ENCODE measurements at regions not wholly inside any gene's neighbourhood (a gene's known extent, or its start where the extent isn't known, plus 50 kb on each side); places are given as distances from the start of the nearest gene placed in this dataset.

DNA sequence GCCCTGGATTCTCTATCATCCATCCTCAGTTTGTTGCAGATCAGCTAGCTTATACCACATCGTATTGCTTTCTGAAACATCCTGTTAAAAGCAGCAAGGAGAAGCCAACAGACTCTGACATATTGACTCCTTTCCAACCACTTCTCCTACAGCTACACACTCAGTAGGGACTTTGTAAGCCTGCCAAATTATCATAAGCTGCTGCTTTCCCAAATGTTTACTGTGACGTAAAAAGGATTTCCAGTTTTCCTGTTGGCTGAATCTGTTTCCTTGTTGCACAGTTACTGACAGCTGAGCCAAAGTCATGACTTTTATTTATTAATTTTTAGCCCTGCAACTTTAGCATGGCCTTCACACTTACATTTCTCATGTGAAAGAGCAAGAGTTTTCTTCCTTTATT is 294.3 kb downstream of the KCNJ3 start:
- no peaks in the 10 kb centered on the region for H3K36me3 Mint-ChIP-seq (ENCODE audit: low read depth)
- TF ChIP-seq, protein P1, sequence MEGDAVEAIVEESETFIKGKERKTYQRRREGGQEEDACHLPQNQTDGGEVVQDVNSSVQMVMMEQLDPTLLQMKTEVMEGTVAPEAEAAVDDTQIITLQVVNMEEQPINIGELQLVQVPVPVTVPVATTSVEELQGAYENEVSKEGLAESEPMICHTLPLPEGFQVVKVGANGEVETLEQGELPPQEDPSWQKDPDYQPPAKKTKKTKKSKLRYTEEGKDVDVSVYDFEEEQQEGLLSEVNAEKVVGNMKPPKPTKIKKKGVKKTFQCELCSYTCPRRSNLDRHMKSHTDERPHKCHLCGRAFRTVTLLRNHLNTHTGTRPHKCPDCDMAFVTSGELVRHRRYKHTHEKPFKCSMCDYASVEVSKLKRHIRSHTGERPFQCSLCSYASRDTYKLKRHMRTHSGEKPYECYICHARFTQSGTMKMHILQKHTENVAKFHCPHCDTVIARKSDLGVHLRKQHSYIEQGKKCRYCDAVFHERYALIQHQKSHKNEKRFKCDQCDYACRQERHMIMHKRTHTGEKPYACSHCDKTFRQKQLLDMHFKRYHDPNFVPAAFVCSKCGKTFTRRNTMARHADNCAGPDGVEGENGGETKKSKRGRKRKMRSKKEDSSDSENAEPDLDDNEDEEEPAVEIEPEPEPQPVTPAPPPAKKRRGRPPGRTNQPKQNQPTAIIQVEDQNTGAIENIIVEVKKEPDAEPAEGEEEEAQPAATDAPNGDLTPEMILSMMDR (IDR thresholded peaks at IDR 0.05): no peak
- no peak overlapping the region for H3K27ac Mint-ChIP-seq
- DNase-seq: no peak
- no peaks in the 10 kb centered on the region for H3K4me1 Mint-ChIP-seq (ENCODE audit: low read depth)
- peaks cover 2% of the 10 kb centered on the region; the same call in 1 of the 2 replicates for H3K27me3 Mint-ChIP-seq (ENCODE audit: insufficient read depth)
- no peak overlapping the region for H3K4me3 Mint-ChIP-seq
- H3K9me3 Mint-ChIP-seq: peaks cover 16% of the 10 kb centered on the region

DNA sequence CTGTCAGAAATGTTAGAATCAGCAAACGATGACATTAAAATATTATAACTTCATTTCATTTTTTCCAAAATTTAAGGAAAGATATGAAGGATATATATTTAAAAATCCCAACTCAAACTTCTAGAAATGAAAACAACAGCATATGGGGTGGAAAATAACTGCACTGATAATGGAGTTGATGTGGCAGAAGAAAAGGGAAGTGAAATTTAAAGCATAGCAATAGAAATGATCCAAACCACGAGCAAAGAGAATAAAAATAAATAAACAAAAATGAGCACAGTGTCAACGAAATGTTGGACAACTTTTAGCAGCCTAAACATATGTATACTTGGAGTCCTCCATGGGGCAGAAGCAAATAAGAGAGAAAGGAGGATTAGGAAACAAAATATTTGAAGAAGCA is 280.2 kb downstream of the KCNJ3 start:
- TF ChIP-seq, protein P1 (IDR thresholded peaks at IDR 0.05): no peak
- Mint-ChIP-seq H3K4me3 (no peak overlapping the region), H3K27me3 (ENCODE audit: insufficient read depth) (no peaks in the 10 kb centered on the region), H3K36me3 (ENCODE audit: low read depth) (no peaks in the 10 kb centered on the region), H3K4me1 (ENCODE audit: low read depth) (no peaks in the 10 kb centered on the region), H3K9me3 (peaks cover 32% of the 10 kb centered on the region), H3K27ac (no peak overlapping the region)
- DNase-seq: no peak

- TF ChIP-seq, protein P1 (IDR thresholded peaks at IDR 0.05): no peak
- H3K27ac Mint-ChIP-seq: no peak overlapping the region
- H3K4me1 Mint-ChIP-seq (ENCODE audit: low read depth): no peaks in the 10 kb centered on the region
- peaks cover 36% of the 10 kb centered on the region for H3K9me3 Mint-ChIP-seq
- H3K27me3 Mint-ChIP-seq (ENCODE audit: insufficient read depth): no peaks in the 10 kb centered on the region
- H3K36me3 Mint-ChIP-seq (ENCODE audit: low read depth): no peaks in the 10 kb centered on the region
- no peak overlapping the region for H3K4me3 Mint-ChIP-seq
- no peak for DNase-seq
Measured at GRCh38 chr2:154978244-154978643, 279.7 kb downstream of the KCNJ3 start.

- Mint-ChIP-seq H3K27me3 (ENCODE audit: insufficient read depth) (no peaks in the 10 kb centered on the region), H3K27ac (no peak overlapping the region), H3K4me1 (ENCODE audit: low read depth) (no peaks in the 10 kb centered on the region), H3K9me3 (peaks cover 28% of the 10 kb centered on the region), H3K4me3 (no peak overlapping the region), H3K36me3 (ENCODE audit: low read depth) (no peaks in the 10 kb centered on the region)
- DNase-seq: no peak
- TF ChIP-seq, protein P1 (IDR thresholded peaks at IDR 0.05): no peak
Measured at GRCh38 chr2:154974041-154974440, 275.5 kb downstream of the KCNJ3 start.

GRCh38 chr2:154963511-154963910 is 265.0 kb downstream of the KCNJ3 start:
- H3K9me3 Mint-ChIP-seq: peaks cover 42% of the 10 kb centered on the region
- no peak overlapping the region for H3K27ac Mint-ChIP-seq
- TF ChIP-seq, protein P1 (IDR thresholded peaks at IDR 0.05): no peak
- no peaks in the 10 kb centered on the region for H3K4me1 Mint-ChIP-seq (ENCODE audit: low read depth)
- H3K27me3 Mint-ChIP-seq (ENCODE audit: insufficient read depth): no peaks in the 10 kb centered on the region
- no peak for DNase-seq
- no peaks in the 10 kb centered on the region for H3K36me3 Mint-ChIP-seq (ENCODE audit: low read depth)
- no peak overlapping the region for H3K4me3 Mint-ChIP-seq

GRCh38 chr2:154961676-154962075 is 263.2 kb downstream of the KCNJ3 start:
- H3K27me3 Mint-ChIP-seq (ENCODE audit: insufficient read depth): no peaks in the 10 kb centered on the region
- no peak for DNase-seq
- no peaks in the 10 kb centered on the region for H3K36me3 Mint-ChIP-seq (ENCODE audit: low read depth)
- no peaks in the 10 kb centered on the region for H3K4me1 Mint-ChIP-seq (ENCODE audit: low read depth)
- H3K4me3 Mint-ChIP-seq: no peak overlapping the region
- no peak overlapping the region for H3K27ac Mint-ChIP-seq
- peaks cover 53% of the 10 kb centered on the region for H3K9me3 Mint-ChIP-seq
- TF ChIP-seq, protein P1 (IDR thresholded peaks at IDR 0.05): no peak
